GM23338 (cell line): ENCODE measurements at regions not wholly inside any gene's neighbourhood (a gene's known extent, or its start where the extent isn't known, plus 50 kb on each side); places are given as distances from the start of the nearest gene placed in this dataset.

Experiments used
- ATAC-seq: fragments of 200-7000 bp; cut with Tn5 transposase; 3 replicates; pipeline ENCODE4 v1.9.1; 2020
- DNase-seq: peaks from one replicate; pipeline ENCODE4 v3.0.0-alpha.2; 2015; ENCODE audit warnings: low spot score
- H2AFZ ChIP-seq: fragments of 200-600 bp; sonication (generic); 2 replicates; pipeline ENCODE4 v1.8.0; 2016; ENCODE audit warnings: antibody characterized with exemption, mild to moderate bottlenecking, moderate library complexity
- H3F3A ChIP-seq: fragments of 200-600 bp; sonication (generic); replicated peaks from 2 replicates; pipeline ENCODE4 v1.8.0; 2017; ENCODE audit warnings: antibody characterized with exemption, mixed run types, low read depth
- H3K27ac ChIP-seq: fragments of 200-600 bp; sonication (generic); 2 replicates; pipeline ENCODE4 v1.6.1; 2016; ENCODE audit warnings: low read depth
- H3K27me3 ChIP-seq: fragments of 200-600 bp; sonication (generic); 2 replicates; pipeline ENCODE4 v1.8.0; 2016; ENCODE audit warnings: mild to moderate bottlenecking, mixed run types, moderate library complexity; ENCODE audit not compliant: insufficient read depth
- H3K36me3 ChIP-seq: fragments of 200-600 bp; sonication (generic); 2 replicates; pipeline ENCODE4 v1.8.0; 2016; ENCODE audit warnings: mild to moderate bottlenecking; ENCODE audit not compliant: insufficient read depth
- H3K4me1 ChIP-seq: fragments of 200-600 bp; sonication (generic); 2 replicates; pipeline ENCODE4 v1.8.0; 2016; ENCODE audit warnings: mild to moderate bottlenecking, moderate library complexity; ENCODE audit not compliant: insufficient read depth
- H3K4me2 ChIP-seq: fragments of 200-600 bp; sonication (generic); 2 replicates; pipeline ENCODE4 v1.7.1; 2017; ENCODE audit warnings: mixed run types
- H3K4me3 ChIP-seq: fragments of 200-600 bp; sonication (generic); 2 replicates; pipeline ENCODE4 v1.6.1; 2016; ENCODE audit warnings: mixed run types
- H3K79me2 ChIP-seq: fragments of 200-600 bp; sonication (generic); replicated peaks from 2 replicates; pipeline ENCODE4 v1.8.0; 2017; ENCODE audit warnings: mild to moderate bottlenecking; ENCODE audit not compliant: insufficient read depth
- H3K9me2 ChIP-seq: fragments of 200-600 bp; sonication (generic); 2 replicates; pipeline ENCODE4 v1.8.0; 2017; ENCODE audit not compliant: insufficient read depth
- H4K20me1 ChIP-seq: fragments of 200-600 bp; sonication (generic); replicated peaks from 2 replicates; pipeline ENCODE4 v1.8.0; 2017; ENCODE audit warnings: mild to moderate bottlenecking; ENCODE audit not compliant: insufficient read depth
- H3K27ac Mint-ChIP-seq: 2 replicates; pipeline ENCODE4 v1.8.0; 2020; ENCODE audit warnings: inconsistent platforms, mild to moderate bottlenecking, moderate library complexity, mixed read lengths
- H3K27me3 Mint-ChIP-seq: 3 replicates; pipeline ENCODE4 v1.8.0; 2022; ENCODE audit warnings: low read depth, mild to moderate bottlenecking, moderate library complexity, mixed read lengths, inconsistent platforms; ENCODE audit not compliant: insufficient read depth, poor library complexity
- H3K36me3 Mint-ChIP-seq: 3 replicates; pipeline ENCODE4 v1.8.0; 2021; ENCODE audit warnings: low read depth, mild to moderate bottlenecking, inconsistent platforms, moderate library complexity, mixed read lengths
- H3K4me1 Mint-ChIP-seq: 3 replicates; pipeline ENCODE4 v1.8.0; 2020; ENCODE audit warnings: mild to moderate bottlenecking, inconsistent platforms, mixed read lengths
- H3K4me3 Mint-ChIP-seq: 3 replicates; pipeline ENCODE4 v1.8.0; 2021; ENCODE audit warnings: moderate library complexity, mild to moderate bottlenecking, inconsistent platforms, mixed read lengths
- H3K9me3 Mint-ChIP-seq: 3 replicates; pipeline ENCODE4 v1.8.0; 2020; ENCODE audit warnings: moderate library complexity, mild to moderate bottlenecking, inconsistent platforms, mixed read lengths
- CREB1 ChIP-seq: fragments of 250-450 bp; sonication (Bioruptor Pico); IDR thresholded peaks from 2 replicates; pipeline ENCODE4 v1.5.0; 2020; ENCODE audit warnings: low read depth, mild to moderate bottlenecking, moderate library complexity
- CTCF ChIP-seq, 2 experiments: fragments of 200-600 bp in 1 of 2; sonication (generic) in 1 of 2; conservative IDR thresholded peaks; 2 replicates each; pipeline versions ENCODE4 v1.5.1 to v1.6.1; 2016 to 2017; ENCODE audit warnings: antibody characterized with exemption in 2 of 2, low read depth in 2 of 2, mild to moderate bottlenecking in 2 of 2, moderate library complexity in 1 of 2
- ETS1 ChIP-seq: IDR thresholded peaks from 2 replicates; pipeline ENCODE4 v1.6.1; 2016; ENCODE audit warnings: antibody characterized with exemption
- EZH2 ChIP-seq: fragments of 200-600 bp; sonication (generic); IDR thresholded peaks from one replicate; pipeline ENCODE4 v1.8.0; 2017; ENCODE audit warnings: antibody characterized with exemption, mild to moderate bottlenecking, low read depth; ENCODE audit not compliant: unreplicated experiment
- EZH2phosphoT487 ChIP-seq: fragments of 200-600 bp; sonication (generic); IDR thresholded peaks from one replicate; pipeline ENCODE4 v1.8.1; 2018; ENCODE audit warnings: antibody characterized with exemption; ENCODE audit not compliant: unreplicated experiment
- REST ChIP-seq: IDR thresholded peaks from one replicate; pipeline ENCODE4 v1.6.1; 2018; ENCODE audit warnings: antibody characterized with exemption; ENCODE audit not compliant: unreplicated experiment
- STAT1 ChIP-seq: IDR thresholded peaks from one replicate; pipeline ENCODE4 v1.6.1; 2016; ENCODE audit warnings: antibody characterized with exemption; ENCODE audit not compliant: unreplicated experiment
- ZNF114 ChIP-seq: fragments of 250-450 bp; sonication (Bioruptor Pico); IDR thresholded peaks from 2 replicates; pipeline ENCODE4 v1.5.0; 2020; ENCODE audit warnings: mild to moderate bottlenecking, moderate library complexity
- ZNF462 ChIP-seq: fragments of 250-450 bp; sonication (Bioruptor Pico); IDR thresholded peaks from 2 replicates; pipeline ENCODE4 v1.5.0; 2020; ENCODE audit warnings: mild to moderate bottlenecking, moderate library complexity

GRCh38 chr2:175371378-175371777 is 189.9 kb upstream of the ATP5MC3 start (continued):
- no peak for TF ChIP-seq REST
- TF ChIP-seq STAT1: no peak
- no peak for TF ChIP-seq CREB1 (CRISPR knock-in tag)

- ATAC-seq: peak; percentile 92
- Histone ChIP-seq H2AFZ (no peak overlapping the region), H3F3A (no peaks in the 10 kb centered on the region)
Observed at GRCh38 chr2:175366815-175367214, 185.3 kb upstream of the ATP5MC3 start.

More at GRCh38 chr2:175366815-175367214, 185.3 kb upstream of the ATP5MC3 start:
- no peaks in the 10 kb centered on the region for H3K79me2 ChIP-seq
- Mint-ChIP-seq H3K27me3 (peaks cover 1% of the 10 kb centered on the region), H3K4me3 (no peak overlapping the region), H3K9me3 (no peaks in the 10 kb centered on the region), H3K4me1 (peaks cover 10% of the 10 kb centered on the region), H3K27ac (no peak overlapping the region), H3K36me3 (no peaks in the 10 kb centered on the region)
- no peak overlapping the region for H3K4me2 ChIP-seq
- peaks cover 9% of the 10 kb centered on the region; the same call in 1 of the 2 replicates for H3K27me3 ChIP-seq
- DNase-seq: peak; percentile 75
- no peaks in the 10 kb centered on the region for H3K36me3 ChIP-seq
- H3K4me1 ChIP-seq: no peaks in the 10 kb centered on the region
- H4K20me1 ChIP-seq: no peaks in the 10 kb centered on the region
- H3K27ac ChIP-seq: no peak overlapping the region
- H3K4me3 ChIP-seq: no peak overlapping the region
- TF ChIP-seq ZNF114 (CRISPR knock-in tag): no peak
- TF ChIP-seq ZNF462 (CRISPR knock-in tag): no peak
- TF ChIP-seq CTCF (conservative IDR thresholded peaks at IDR 0.05; ENCODE audit: low read depth in 2 of 2): peak; percentile 89 to 97
- no peak for TF ChIP-seq ETS1
- no peak for TF ChIP-seq EZH2
- TF ChIP-seq EZH2phosphoT487: no peak
- TF ChIP-seq CREB1 (CRISPR knock-in tag): peak; percentile 89
- no peaks in the 10 kb centered on the region for H3K9me2 ChIP-seq
